GM23338 (cell line): ENCODE measurements at regions not wholly inside any gene's neighbourhood (a gene's known extent, or its start where the extent isn't known, plus 50 kb on each side); places are given as distances from the start of the nearest gene placed in this dataset.

ENCODE experiments used
- ATAC-seq: fragments of 200-7000 bp; cut with Tn5 transposase; 3 replicates; pipeline ENCODE4 v1.9.1; 2020
- DNase-seq: peaks from one replicate; pipeline ENCODE4 v3.0.0-alpha.2; 2015; ENCODE audit warnings: low spot score
- H2AFZ ChIP-seq: fragments of 200-600 bp; sonication (generic); 2 replicates; pipeline ENCODE4 v1.8.0; 2016; ENCODE audit warnings: antibody characterized with exemption, mild to moderate bottlenecking, moderate library complexity
- H3F3A ChIP-seq: fragments of 200-600 bp; sonication (generic); replicated peaks from 2 replicates; pipeline ENCODE4 v1.8.0; 2017; ENCODE audit warnings: antibody characterized with exemption, mixed run types, low read depth
- H3K27ac ChIP-seq: fragments of 200-600 bp; sonication (generic); 2 replicates; pipeline ENCODE4 v1.6.1; 2016; ENCODE audit warnings: low read depth
- H3K27me3 ChIP-seq: fragments of 200-600 bp; sonication (generic); 2 replicates; pipeline ENCODE4 v1.8.0; 2016; ENCODE audit warnings: mild to moderate bottlenecking, mixed run types, moderate library complexity; ENCODE audit not compliant: insufficient read depth
- H3K36me3 ChIP-seq: fragments of 200-600 bp; sonication (generic); 2 replicates; pipeline ENCODE4 v1.8.0; 2016; ENCODE audit warnings: mild to moderate bottlenecking; ENCODE audit not compliant: insufficient read depth
- H3K4me1 ChIP-seq: fragments of 200-600 bp; sonication (generic); 2 replicates; pipeline ENCODE4 v1.8.0; 2016; ENCODE audit warnings: mild to moderate bottlenecking, moderate library complexity; ENCODE audit not compliant: insufficient read depth
- H3K4me2 ChIP-seq: fragments of 200-600 bp; sonication (generic); 2 replicates; pipeline ENCODE4 v1.7.1; 2017; ENCODE audit warnings: mixed run types
- H3K4me3 ChIP-seq: fragments of 200-600 bp; sonication (generic); 2 replicates; pipeline ENCODE4 v1.6.1; 2016; ENCODE audit warnings: mixed run types
- H3K79me2 ChIP-seq: fragments of 200-600 bp; sonication (generic); replicated peaks from 2 replicates; pipeline ENCODE4 v1.8.0; 2017; ENCODE audit warnings: mild to moderate bottlenecking; ENCODE audit not compliant: insufficient read depth
- H3K9me2 ChIP-seq: fragments of 200-600 bp; sonication (generic); 2 replicates; pipeline ENCODE4 v1.8.0; 2017; ENCODE audit not compliant: insufficient read depth
- H4K20me1 ChIP-seq: fragments of 200-600 bp; sonication (generic); replicated peaks from 2 replicates; pipeline ENCODE4 v1.8.0; 2017; ENCODE audit warnings: mild to moderate bottlenecking; ENCODE audit not compliant: insufficient read depth
- H3K27ac Mint-ChIP-seq: 2 replicates; pipeline ENCODE4 v1.8.0; 2020; ENCODE audit warnings: inconsistent platforms, mild to moderate bottlenecking, moderate library complexity, mixed read lengths
- H3K27me3 Mint-ChIP-seq: 3 replicates; pipeline ENCODE4 v1.8.0; 2022; ENCODE audit warnings: low read depth, mild to moderate bottlenecking, moderate library complexity, mixed read lengths, inconsistent platforms; ENCODE audit not compliant: insufficient read depth, poor library complexity
- H3K36me3 Mint-ChIP-seq: 3 replicates; pipeline ENCODE4 v1.8.0; 2021; ENCODE audit warnings: low read depth, mild to moderate bottlenecking, inconsistent platforms, moderate library complexity, mixed read lengths
- H3K4me1 Mint-ChIP-seq: 3 replicates; pipeline ENCODE4 v1.8.0; 2020; ENCODE audit warnings: mild to moderate bottlenecking, inconsistent platforms, mixed read lengths
- H3K4me3 Mint-ChIP-seq: 3 replicates; pipeline ENCODE4 v1.8.0; 2021; ENCODE audit warnings: moderate library complexity, mild to moderate bottlenecking, inconsistent platforms, mixed read lengths
- H3K9me3 Mint-ChIP-seq: 3 replicates; pipeline ENCODE4 v1.8.0; 2020; ENCODE audit warnings: moderate library complexity, mild to moderate bottlenecking, inconsistent platforms, mixed read lengths
- CREB1 ChIP-seq: fragments of 250-450 bp; sonication (Bioruptor Pico); IDR thresholded peaks from 2 replicates; pipeline ENCODE4 v1.5.0; 2020; ENCODE audit warnings: low read depth, mild to moderate bottlenecking, moderate library complexity
- EZH2 ChIP-seq: fragments of 200-600 bp; sonication (generic); IDR thresholded peaks from one replicate; pipeline ENCODE4 v1.8.0; 2017; ENCODE audit warnings: antibody characterized with exemption, mild to moderate bottlenecking, low read depth; ENCODE audit not compliant: unreplicated experiment
- EZH2phosphoT487 ChIP-seq: fragments of 200-600 bp; sonication (generic); IDR thresholded peaks from one replicate; pipeline ENCODE4 v1.8.1; 2018; ENCODE audit warnings: antibody characterized with exemption; ENCODE audit not compliant: unreplicated experiment
- JUNB ChIP-seq: IDR thresholded peaks from one replicate; pipeline ENCODE4 v1.6.1; 2016; ENCODE audit warnings: antibody characterized with exemption; ENCODE audit not compliant: unreplicated experiment
- STAT1 ChIP-seq: IDR thresholded peaks from one replicate; pipeline ENCODE4 v1.6.1; 2016; ENCODE audit warnings: antibody characterized with exemption; ENCODE audit not compliant: unreplicated experiment
- ZNF331 ChIP-seq: fragments of 250-450 bp; sonication (Bioruptor Pico); IDR thresholded peaks from 2 replicates; pipeline ENCODE4 v1.5.0; 2020; ENCODE audit warnings: low read depth, mild to moderate bottlenecking, moderate library complexity
- TF ChIP-seq, protein P1 (sequence below): IDR thresholded peaks from 2 replicates; pipeline ENCODE4 v1.6.1; 2016; ENCODE audit warnings: antibody characterized with exemption
- TF ChIP-seq, protein P2 (sequence below), 2 experiments: fragments of 200-600 bp in 1 of 2; sonication (generic) in 1 of 2; conservative IDR thresholded peaks; 2 replicates each; pipeline versions ENCODE4 v1.5.1 to v1.6.1; 2016 to 2017; ENCODE audit warnings: antibody characterized with exemption in 2 of 2, low read depth in 2 of 2, mild to moderate bottlenecking in 2 of 2, moderate library complexity in 1 of 2
- TF ChIP-seq, protein P3 (sequence below): fragments of 250-450 bp; sonication (Bioruptor Pico); IDR thresholded peaks from 2 replicates; pipeline ENCODE4 v1.5.0; 2020; ENCODE audit warnings: mild to moderate bottlenecking, moderate library complexity
- TF ChIP-seq, protein P4 (sequence below): IDR thresholded peaks from one replicate; pipeline ENCODE4 v1.6.1; 2018; ENCODE audit warnings: antibody characterized with exemption; ENCODE audit not compliant: unreplicated experiment

DNA sequence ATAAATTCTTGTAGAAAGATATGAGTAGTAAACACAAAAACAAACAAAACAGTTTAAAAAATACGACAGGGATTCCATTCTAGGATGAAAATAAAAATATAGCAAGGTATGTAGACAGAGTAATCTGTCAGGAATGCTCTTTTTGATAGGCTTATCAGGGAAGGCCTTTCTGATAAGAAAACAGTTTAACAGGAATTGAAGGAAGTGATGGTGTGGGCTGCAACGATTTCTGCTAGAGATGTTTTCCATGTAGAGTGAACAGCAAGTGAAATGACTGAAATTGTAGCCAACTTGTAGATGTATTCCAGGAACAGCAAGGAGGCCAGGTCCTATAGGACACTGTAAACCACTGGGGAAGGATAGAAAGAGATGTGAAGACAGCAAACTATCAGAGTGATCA lies 689.7 kb upstream of the GJE1 start:
- peaks cover 3% of the 10 kb centered on the region; the same call in 1 of the 3 replicates for H3K4me1 Mint-ChIP-seq
- no peak overlapping the region for H3K4me3 ChIP-seq
- H3K9me3 Mint-ChIP-seq = peaks cover 14% of the 10 kb centered on the region; the same call in 2 of the 3 replicates
- DNase-seq (no peak), ATAC-seq (no peak)
- peaks cover 13% of the 10 kb centered on the region; the same call in 2 of the 3 replicates for H3K36me3 Mint-ChIP-seq
- no peak overlapping the region for H3K4me2 ChIP-seq
- H3K27ac Mint-ChIP-seq = no peak overlapping the region
- no peak overlapping the region for H2AFZ ChIP-seq
- H3F3A ChIP-seq = no peaks in the 10 kb centered on the region
- H3K27me3 ChIP-seq = no peaks in the 10 kb centered on the region
- H3K36me3 ChIP-seq = no peaks in the 10 kb centered on the region
- no peak overlapping the region for H3K27ac ChIP-seq
- H3K9me2 ChIP-seq = no peaks in the 10 kb centered on the region
- no peaks in the 10 kb centered on the region for H3K79me2 ChIP-seq
- H3K4me3 Mint-ChIP-seq = no peak overlapping the region
- H3K27me3 Mint-ChIP-seq = no peaks in the 10 kb centered on the region
- no peaks in the 10 kb centered on the region for H4K20me1 ChIP-seq
- TF ChIP-seq ZNF331 (CRISPR knock-in tag) (no peak), EZH2 (no peak), JUNB (no peak), EZH2phosphoT487 (no peak), STAT1 (no peak), CREB1 (CRISPR knock-in tag) (no peak)
- TF ChIP-seq, protein P1, sequence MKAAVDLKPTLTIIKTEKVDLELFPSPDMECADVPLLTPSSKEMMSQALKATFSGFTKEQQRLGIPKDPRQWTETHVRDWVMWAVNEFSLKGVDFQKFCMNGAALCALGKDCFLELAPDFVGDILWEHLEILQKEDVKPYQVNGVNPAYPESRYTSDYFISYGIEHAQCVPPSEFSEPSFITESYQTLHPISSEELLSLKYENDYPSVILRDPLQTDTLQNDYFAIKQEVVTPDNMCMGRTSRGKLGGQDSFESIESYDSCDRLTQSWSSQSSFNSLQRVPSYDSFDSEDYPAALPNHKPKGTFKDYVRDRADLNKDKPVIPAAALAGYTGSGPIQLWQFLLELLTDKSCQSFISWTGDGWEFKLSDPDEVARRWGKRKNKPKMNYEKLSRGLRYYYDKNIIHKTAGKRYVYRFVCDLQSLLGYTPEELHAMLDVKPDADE = no peak
- TF ChIP-seq, protein P2, sequence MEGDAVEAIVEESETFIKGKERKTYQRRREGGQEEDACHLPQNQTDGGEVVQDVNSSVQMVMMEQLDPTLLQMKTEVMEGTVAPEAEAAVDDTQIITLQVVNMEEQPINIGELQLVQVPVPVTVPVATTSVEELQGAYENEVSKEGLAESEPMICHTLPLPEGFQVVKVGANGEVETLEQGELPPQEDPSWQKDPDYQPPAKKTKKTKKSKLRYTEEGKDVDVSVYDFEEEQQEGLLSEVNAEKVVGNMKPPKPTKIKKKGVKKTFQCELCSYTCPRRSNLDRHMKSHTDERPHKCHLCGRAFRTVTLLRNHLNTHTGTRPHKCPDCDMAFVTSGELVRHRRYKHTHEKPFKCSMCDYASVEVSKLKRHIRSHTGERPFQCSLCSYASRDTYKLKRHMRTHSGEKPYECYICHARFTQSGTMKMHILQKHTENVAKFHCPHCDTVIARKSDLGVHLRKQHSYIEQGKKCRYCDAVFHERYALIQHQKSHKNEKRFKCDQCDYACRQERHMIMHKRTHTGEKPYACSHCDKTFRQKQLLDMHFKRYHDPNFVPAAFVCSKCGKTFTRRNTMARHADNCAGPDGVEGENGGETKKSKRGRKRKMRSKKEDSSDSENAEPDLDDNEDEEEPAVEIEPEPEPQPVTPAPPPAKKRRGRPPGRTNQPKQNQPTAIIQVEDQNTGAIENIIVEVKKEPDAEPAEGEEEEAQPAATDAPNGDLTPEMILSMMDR (conservative IDR thresholded peaks at IDR 0.05; ENCODE audit: low read depth in 2 of 2) = no peak
- TF ChIP-seq, protein P3, sequence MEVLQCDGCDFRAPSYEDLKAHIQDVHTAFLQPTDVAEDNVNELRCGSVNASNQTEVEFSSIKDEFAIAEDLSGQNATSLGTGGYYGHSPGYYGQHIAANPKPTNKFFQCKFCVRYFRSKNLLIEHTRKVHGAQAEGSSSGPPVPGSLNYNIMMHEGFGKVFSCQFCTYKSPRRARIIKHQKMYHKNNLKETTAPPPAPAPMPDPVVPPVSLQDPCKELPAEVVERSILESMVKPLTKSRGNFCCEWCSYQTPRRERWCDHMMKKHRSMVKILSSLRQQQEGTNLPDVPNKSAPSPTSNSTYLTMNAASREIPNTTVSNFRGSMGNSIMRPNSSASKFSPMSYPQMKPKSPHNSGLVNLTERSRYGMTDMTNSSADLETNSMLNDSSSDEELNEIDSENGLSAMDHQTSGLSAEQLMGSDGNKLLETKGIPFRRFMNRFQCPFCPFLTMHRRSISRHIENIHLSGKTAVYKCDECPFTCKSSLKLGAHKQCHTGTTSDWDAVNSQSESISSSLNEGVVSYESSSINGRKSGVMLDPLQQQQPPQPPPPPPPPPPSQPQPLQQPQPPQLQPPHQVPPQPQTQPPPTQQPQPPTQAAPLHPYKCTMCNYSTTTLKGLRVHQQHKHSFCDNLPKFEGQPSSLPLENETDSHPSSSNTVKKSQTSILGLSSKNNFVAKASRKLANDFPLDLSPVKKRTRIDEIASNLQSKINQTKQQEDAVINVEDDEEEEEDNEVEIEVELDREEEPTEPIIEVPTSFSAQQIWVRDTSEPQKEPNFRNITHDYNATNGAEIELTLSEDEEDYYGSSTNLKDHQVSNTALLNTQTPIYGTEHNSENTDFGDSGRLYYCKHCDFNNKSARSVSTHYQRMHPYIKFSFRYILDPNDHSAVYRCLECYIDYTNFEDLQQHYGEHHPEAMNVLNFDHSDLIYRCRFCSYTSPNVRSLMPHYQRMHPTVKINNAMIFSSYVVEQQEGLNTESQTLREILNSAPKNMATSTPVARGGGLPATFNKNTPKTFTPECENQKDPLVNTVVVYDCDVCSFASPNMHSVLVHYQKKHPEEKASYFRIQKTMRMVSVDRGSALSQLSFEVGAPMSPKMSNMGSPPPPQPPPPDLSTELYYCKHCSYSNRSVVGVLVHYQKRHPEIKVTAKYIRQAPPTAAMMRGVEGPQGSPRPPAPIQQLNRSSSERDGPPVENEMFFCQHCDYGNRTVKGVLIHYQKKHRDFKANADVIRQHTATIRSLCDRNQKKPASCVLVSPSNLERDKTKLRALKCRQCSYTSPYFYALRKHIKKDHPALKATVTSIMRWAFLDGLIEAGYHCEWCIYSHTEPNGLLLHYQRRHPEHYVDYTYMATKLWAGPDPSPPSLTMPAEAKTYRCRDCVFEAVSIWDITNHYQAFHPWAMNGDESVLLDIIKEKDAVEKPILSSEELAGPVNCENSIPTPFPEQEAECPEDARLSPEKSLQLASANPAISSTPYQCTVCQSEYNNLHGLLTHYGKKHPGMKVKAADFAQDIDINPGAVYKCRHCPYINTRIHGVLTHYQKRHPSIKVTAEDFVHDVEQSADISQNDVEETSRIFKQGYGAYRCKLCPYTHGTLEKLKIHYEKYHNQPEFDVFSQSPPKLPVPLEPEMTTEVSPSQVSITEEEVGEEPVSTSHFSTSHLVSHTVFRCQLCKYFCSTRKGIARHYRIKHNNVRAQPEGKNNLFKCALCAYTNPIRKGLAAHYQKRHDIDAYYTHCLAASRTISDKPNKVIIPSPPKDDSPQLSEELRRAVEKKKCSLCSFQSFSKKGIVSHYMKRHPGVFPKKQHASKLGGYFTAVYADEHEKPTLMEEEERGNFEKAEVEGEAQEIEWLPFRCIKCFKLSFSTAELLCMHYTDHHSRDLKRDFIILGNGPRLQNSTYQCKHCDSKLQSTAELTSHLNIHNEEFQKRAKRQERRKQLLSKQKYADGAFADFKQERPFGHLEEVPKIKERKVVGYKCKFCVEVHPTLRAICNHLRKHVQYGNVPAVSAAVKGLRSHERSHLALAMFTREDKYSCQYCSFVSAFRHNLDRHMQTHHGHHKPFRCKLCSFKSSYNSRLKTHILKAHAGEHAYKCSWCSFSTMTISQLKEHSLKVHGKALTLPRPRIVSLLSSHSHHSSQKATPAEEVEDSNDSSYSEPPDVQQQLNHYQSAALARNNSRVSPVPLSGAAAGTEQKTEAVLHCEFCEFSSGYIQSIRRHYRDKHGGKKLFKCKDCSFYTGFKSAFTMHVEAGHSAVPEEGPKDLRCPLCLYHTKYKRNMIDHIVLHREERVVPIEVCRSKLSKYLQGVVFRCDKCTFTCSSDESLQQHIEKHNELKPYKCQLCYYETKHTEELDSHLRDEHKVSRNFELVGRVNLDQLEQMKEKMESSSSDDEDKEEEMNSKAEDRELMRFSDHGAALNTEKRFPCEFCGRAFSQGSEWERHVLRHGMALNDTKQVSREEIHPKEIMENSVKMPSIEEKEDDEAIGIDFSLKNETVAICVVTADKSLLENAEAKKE (CRISPR knock-in tag) = no peak
- TF ChIP-seq, protein P4, sequence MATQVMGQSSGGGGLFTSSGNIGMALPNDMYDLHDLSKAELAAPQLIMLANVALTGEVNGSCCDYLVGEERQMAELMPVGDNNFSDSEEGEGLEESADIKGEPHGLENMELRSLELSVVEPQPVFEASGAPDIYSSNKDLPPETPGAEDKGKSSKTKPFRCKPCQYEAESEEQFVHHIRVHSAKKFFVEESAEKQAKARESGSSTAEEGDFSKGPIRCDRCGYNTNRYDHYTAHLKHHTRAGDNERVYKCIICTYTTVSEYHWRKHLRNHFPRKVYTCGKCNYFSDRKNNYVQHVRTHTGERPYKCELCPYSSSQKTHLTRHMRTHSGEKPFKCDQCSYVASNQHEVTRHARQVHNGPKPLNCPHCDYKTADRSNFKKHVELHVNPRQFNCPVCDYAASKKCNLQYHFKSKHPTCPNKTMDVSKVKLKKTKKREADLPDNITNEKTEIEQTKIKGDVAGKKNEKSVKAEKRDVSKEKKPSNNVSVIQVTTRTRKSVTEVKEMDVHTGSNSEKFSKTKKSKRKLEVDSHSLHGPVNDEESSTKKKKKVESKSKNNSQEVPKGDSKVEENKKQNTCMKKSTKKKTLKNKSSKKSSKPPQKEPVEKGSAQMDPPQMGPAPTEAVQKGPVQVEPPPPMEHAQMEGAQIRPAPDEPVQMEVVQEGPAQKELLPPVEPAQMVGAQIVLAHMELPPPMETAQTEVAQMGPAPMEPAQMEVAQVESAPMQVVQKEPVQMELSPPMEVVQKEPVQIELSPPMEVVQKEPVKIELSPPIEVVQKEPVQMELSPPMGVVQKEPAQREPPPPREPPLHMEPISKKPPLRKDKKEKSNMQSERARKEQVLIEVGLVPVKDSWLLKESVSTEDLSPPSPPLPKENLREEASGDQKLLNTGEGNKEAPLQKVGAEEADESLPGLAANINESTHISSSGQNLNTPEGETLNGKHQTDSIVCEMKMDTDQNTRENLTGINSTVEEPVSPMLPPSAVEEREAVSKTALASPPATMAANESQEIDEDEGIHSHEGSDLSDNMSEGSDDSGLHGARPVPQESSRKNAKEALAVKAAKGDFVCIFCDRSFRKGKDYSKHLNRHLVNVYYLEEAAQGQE = no peak
- H3K4me1 ChIP-seq = no peaks in the 10 kb centered on the region
